WTC11 (cell line): ENCODE measurements at regions not wholly inside any gene's neighbourhood (a gene's known extent, or its start where the extent isn't known, plus 50 kb on each side); places are given as distances from the start of the nearest gene placed in this dataset.

ENCODE experiments used
- ATAC-seq: fragments of 200-7000 bp; cut with Tn5 transposase; 2 replicates; pipeline ENCODE4 v1.10.0; 2021; ENCODE audit warnings: mild to moderate bottlenecking, moderate library complexity
- CTCF ChIA-PET: fragments of 300-600 bp; sonication (Branson Sonifier 250); formaldehyde crosslinking; loops from one replicate; lab custom pipeline; 2021; ENCODE audit warnings: antibody characterized with exemption; lab: Charles Lee
- POLR2A ChIA-PET: fragments of 350-600 bp; sonication (Branson Sonifier 250); formaldehyde crosslinking; loops from one replicate; lab custom pipeline; 2021; ENCODE audit warnings: antibody characterized with exemption; lab: Charles Lee
- DNase-seq: peaks from one replicate; pipeline ENCODE4 v3.0.0; 2021; ENCODE audit warnings: low spot score
- H3K27ac Mint-ChIP-seq: 2 replicates; pipeline ENCODE4 v1.8.0; 2021; ENCODE audit warnings: mixed read lengths
- H3K27me3 Mint-ChIP-seq: 2 replicates; pipeline ENCODE4 v1.8.0; 2021; ENCODE audit warnings: low read depth, mild to moderate bottlenecking, moderate library complexity, mixed read lengths
- H3K36me3 Mint-ChIP-seq: 2 replicates; pipeline ENCODE4 v1.8.0; 2021; ENCODE audit warnings: mixed read lengths
- H3K4me1 Mint-ChIP-seq: 2 replicates; pipeline ENCODE4 v1.8.0; 2022; ENCODE audit warnings: mixed read lengths
- H3K4me3 Mint-ChIP-seq: 2 replicates; pipeline ENCODE4 v1.8.0; 2021; ENCODE audit warnings: mild to moderate bottlenecking, moderate library complexity, mixed read lengths
- H3K9me3 Mint-ChIP-seq: 2 replicates; pipeline ENCODE4 v1.8.0; 2021; ENCODE audit warnings: mixed read lengths
- ATF6 ChIP-seq: sonication (generic); formaldehyde crosslinking; IDR thresholded peaks from 2 replicates; pipeline ENCODE4 v1.8.1; 2023; ENCODE audit warnings: mild to moderate bottlenecking, missing genetic modification reagents
- CREB1 ChIP-seq: sonication (generic); formaldehyde crosslinking; IDR thresholded peaks from 2 replicates; pipeline ENCODE4 v1.8.0; 2023; ENCODE audit warnings: mild to moderate bottlenecking, missing genetic modification reagents
- CREM ChIP-seq: sonication (generic); formaldehyde crosslinking; IDR thresholded peaks from 2 replicates; pipeline ENCODE4 v1.8.1; 2022; ENCODE audit warnings: mild to moderate bottlenecking, missing genetic modification reagents, moderate library complexity
- ELF4 ChIP-seq: sonication (generic); formaldehyde crosslinking; IDR thresholded peaks from 2 replicates; pipeline ENCODE4 v1.8.1; 2022; ENCODE audit warnings: low read depth, mild to moderate bottlenecking, moderate library complexity, missing genetic modification reagents
- JAZF1 ChIP-seq: fragments of 250-450 bp; sonication (Bioruptor Pico); IDR thresholded peaks from 2 replicates; pipeline ENCODE4 v1.9.0; 2021; ENCODE audit warnings: moderate library complexity, mild to moderate bottlenecking, inconsistent platforms
- JUN ChIP-seq: sonication (generic); formaldehyde crosslinking; IDR thresholded peaks from 2 replicates; pipeline ENCODE4 v1.8.0; 2023; ENCODE audit warnings: mild to moderate bottlenecking, missing genetic modification reagents
- NFATC4 ChIP-seq: fragments of 250-450 bp; sonication (Bioruptor Pico); IDR thresholded peaks from 2 replicates; pipeline ENCODE4 v1.9.0; 2021; ENCODE audit warnings: mild to moderate bottlenecking
- NFYB ChIP-seq: sonication (generic); formaldehyde crosslinking; conservative IDR thresholded peaks from 2 replicates; pipeline ENCODE4 v1.8.0; 2022; ENCODE audit warnings: low read depth, missing genetic modification reagents
- NR2C2 ChIP-seq: sonication (generic); formaldehyde crosslinking; IDR thresholded peaks from 2 replicates; pipeline ENCODE4 v1.8.0; 2022; ENCODE audit warnings: mild to moderate bottlenecking, missing genetic modification reagents
- OVOL2 ChIP-seq: fragments of 250-450 bp; sonication (Bioruptor Pico); IDR thresholded peaks from 2 replicates; pipeline ENCODE4 v1.9.0; 2021; ENCODE audit warnings: mild to moderate bottlenecking, borderline replicate concordance
- PRDM15 ChIP-seq: sonication (generic); formaldehyde crosslinking; IDR thresholded peaks from 2 replicates; pipeline ENCODE4 v1.8.0; 2022; ENCODE audit warnings: missing genetic modification reagents
- SMAD3 ChIP-seq: sonication (generic); formaldehyde crosslinking; IDR thresholded peaks from 2 replicates; pipeline ENCODE4 v1.8.0; 2022; ENCODE audit warnings: missing genetic modification reagents, mild to moderate bottlenecking, borderline replicate concordance
- USF2 ChIP-seq: sonication (generic); formaldehyde crosslinking; IDR thresholded peaks from 2 replicates; pipeline ENCODE4 v1.8.1; 2023; ENCODE audit warnings: mild to moderate bottlenecking, missing genetic modification reagents, moderate library complexity
- ZBTB21 ChIP-seq: sonication (generic); formaldehyde crosslinking; IDR thresholded peaks from 2 replicates; pipeline ENCODE4 v1.8.1; 2023; ENCODE audit warnings: mild to moderate bottlenecking, missing genetic modification reagents, borderline replicate concordance
- ZMAT4 ChIP-seq: fragments of 250-450 bp; sonication (Bioruptor Pico); IDR thresholded peaks from 2 replicates; pipeline ENCODE4 v1.9.0; 2021; ENCODE audit warnings: mild to moderate bottlenecking
- ZNF138 ChIP-seq: sonication (generic); formaldehyde crosslinking; conservative IDR thresholded peaks from 2 replicates; pipeline ENCODE4 v1.8.1; 2022; ENCODE audit warnings: mild to moderate bottlenecking, moderate library complexity, missing genetic modification reagents
- ZNF219 ChIP-seq: sonication (generic); formaldehyde crosslinking; IDR thresholded peaks from 2 replicates; pipeline ENCODE4 v1.8.0; 2023; ENCODE audit warnings: missing genetic modification reagents, mild to moderate bottlenecking, borderline replicate concordance
- ZNF281 ChIP-seq: sonication (generic); formaldehyde crosslinking; IDR thresholded peaks from 2 replicates; pipeline ENCODE4 v1.8.0; 2023; ENCODE audit warnings: mild to moderate bottlenecking, missing genetic modification reagents
- ZNF317 ChIP-seq: sonication (generic); formaldehyde crosslinking; IDR thresholded peaks from 2 replicates; pipeline ENCODE4 v1.8.1; 2023; ENCODE audit warnings: low read depth, mild to moderate bottlenecking, moderate library complexity, missing genetic modification reagents, borderline replicate concordance
- ZNF396 ChIP-seq: fragments of 250-450 bp; sonication (Bioruptor Pico); IDR thresholded peaks from 2 replicates; pipeline ENCODE4 v1.8.0; 2021; ENCODE audit warnings: mild to moderate bottlenecking, moderate library complexity, borderline replicate concordance
- ZSCAN18 ChIP-seq: fragments of 250-450 bp; sonication (Bioruptor Pico); IDR thresholded peaks from 2 replicates; pipeline ENCODE4 v2.1.2; 2022; ENCODE audit warnings: mild to moderate bottlenecking, moderate library complexity

- TF ChIP-seq CREB1 (CRISPR knock-in tag): no peak
- TF ChIP-seq JUN (CRISPR knock-in tag): no peak
- no peak for TF ChIP-seq ZNF396 (CRISPR knock-in tag)
- TF ChIP-seq ATF6 (CRISPR knock-in tag): no peak
- TF ChIP-seq NFATC4 (CRISPR knock-in tag): no peak
- no peak for TF ChIP-seq ZNF281 (CRISPR knock-in tag)
- TF ChIP-seq NR2C2: no peak
- no peak for TF ChIP-seq NFYB (CRISPR knock-in tag)
- TF ChIP-seq JAZF1: no peak
- TF ChIP-seq PRDM15 (CRISPR knock-in tag): no peak
- no peak for TF ChIP-seq ZNF219
- TF ChIP-seq SMAD3: no peak
- no peak for TF ChIP-seq ZSCAN18 (CRISPR knock-in tag)
- no peak for TF ChIP-seq ZNF138 (CRISPR knock-in tag)
- no peak for TF ChIP-seq ZBTB21 (CRISPR knock-in tag)
- H3K27ac Mint-ChIP-seq: no peak overlapping the region
- H3K4me1 Mint-ChIP-seq: no peaks in the 10 kb centered on the region
- CTCF ChIA-PET: interaction anchor here (0.7 kb wide), 1 partner anchor 219 kb away, joined by 3 read pairs; no protein-coding TSS in a partner anchor
- DNase-seq (no peak), ATAC-seq (no peak)
- H3K9me3 Mint-ChIP-seq: no peaks in the 10 kb centered on the region
- no peak overlapping the region for H3K4me3 Mint-ChIP-seq
- H3K27me3 Mint-ChIP-seq: no peaks in the 10 kb centered on the region
- no peaks in the 10 kb centered on the region for H3K36me3 Mint-ChIP-seq
- POLR2A ChIA-PET: interaction anchor here (0.6 to 0.7 kb wide), 3 partner anchors 338 to 1890 kb away, joined by 3 to 8 read pairs (median 4); no protein-coding TSS in a partner anchor
Measured at GRCh38 chr1:194698908-194699318, 1512.5 kb upstream of the B3GALT2 start.

GRCh38 chr1:194693244-194693643, 1506.8 kb upstream of the B3GALT2 start:
- DNase-seq (no peak), ATAC-seq (no peak)
- H3K36me3 Mint-ChIP-seq: no peaks in the 10 kb centered on the region
- H3K4me3 Mint-ChIP-seq: no peak overlapping the region
- no peaks in the 10 kb centered on the region for H3K27me3 Mint-ChIP-seq
- no peaks in the 10 kb centered on the region for H3K4me1 Mint-ChIP-seq
- ChIA-PET CTCF (no interaction called here), POLR2A (no interaction called here)
- no peak overlapping the region for H3K27ac Mint-ChIP-seq
- H3K9me3 Mint-ChIP-seq: no peaks in the 10 kb centered on the region
- TF ChIP-seq ELF4: no peak
- TF ChIP-seq ZSCAN18 (CRISPR knock-in tag): no peak
- TF ChIP-seq USF2 (CRISPR knock-in tag): no peak
- no peak for TF ChIP-seq ZMAT4 (CRISPR knock-in tag)
- no peak for TF ChIP-seq ZNF317
- TF ChIP-seq OVOL2: no peak
- TF ChIP-seq CREM (CRISPR knock-in tag): no peak
